HUES64 (cell line): ENCODE measurements at regions not wholly inside any gene's neighbourhood (a gene's known extent, or its start where the extent isn't known, plus 50 kb on each side); places are given as distances from the start of the nearest gene placed in this dataset.
"Not testable (repeated sequence)": the region's sequence is repeated elsewhere in the genome, so short reads cannot be mapped to it uniquely, and the experiment has no call there.

Experiments used
- H3K27ac ChIP-seq: 2 replicates; pipeline ENCODE4 v1.7.0; 2013; ENCODE audit warnings: low read depth, low read length, inconsistent platforms
- H3K27me3 ChIP-seq: 2 replicates; pipeline ENCODE4 v1.6.1; 2013; ENCODE audit warnings: mild to moderate bottlenecking, low read length; ENCODE audit not compliant: insufficient read depth
- H3K36me3 ChIP-seq: 2 replicates; pipeline ENCODE4 v1.6.1; 2013; ENCODE audit warnings: mild to moderate bottlenecking, low read length; ENCODE audit not compliant: insufficient read depth
- H3K4me1 ChIP-seq: 2 replicates; pipeline ENCODE4 v1.6.1; 2013; ENCODE audit warnings: mild to moderate bottlenecking, low read length, moderate library complexity; ENCODE audit not compliant: insufficient read depth
- H3K4me3 ChIP-seq: 2 replicates; pipeline ENCODE4 v1.5.1; 2013; ENCODE audit warnings: mild to moderate bottlenecking, low read length, moderate library complexity
- H3K9ac ChIP-seq: 2 replicates; pipeline ENCODE4 v1.6.1; 2013; ENCODE audit warnings: mild to moderate bottlenecking, low read depth, low read length
- H3K9me3 ChIP-seq: 2 replicates; pipeline ENCODE4 v1.6.1; 2013; ENCODE audit warnings: low read depth, low read length; ENCODE audit not compliant: insufficient read depth
- WGBS: fragments of 150-250, 120-280 bp; methylation state at CpG from one replicate; pipeline ENCODE4 v1.1.7; 2013; ENCODE audit warnings: missing lambda C conversion rate; 5-methylcytosine and 5-hydroxymethylcytosine counted together

GRCh38 chr18:70705831-70706416, 417.1 kb downstream of the SOCS6 start:
- Histone ChIP-seq H3K27me3 (no peaks in the 10 kb centered on the region), H3K4me1 (no peaks in the 10 kb centered on the region), H3K36me3 (no peaks in the 10 kb centered on the region), H3K9ac (no peak overlapping the region), H3K4me3 (no peak overlapping the region), H3K9me3 (peaks cover 87% of the 10 kb centered on the region), H3K27ac (no peak overlapping the region)
- 57% methylated on average over 3 of the region's 3 CpGs for WGBS

- Histone ChIP-seq H3K4me1 (no peaks in the 10 kb centered on the region), H3K27ac (no peak overlapping the region), H3K27me3 (no peaks in the 10 kb centered on the region), H3K36me3 (no peaks in the 10 kb centered on the region), H3K9me3 (peaks cover 91% of the 10 kb centered on the region), H3K9ac (no peak overlapping the region), H3K4me3 (no peak overlapping the region)
Measured at GRCh38 chr18:70700496-70700895, 411.7 kb downstream of the SOCS6 start.

- H3K4me3 ChIP-seq = no peak overlapping the region
- no peaks in the 10 kb centered on the region for H3K27me3 ChIP-seq
- 92% methylated on average over 3 of the region's 3 CpGs for WGBS
- H3K27ac ChIP-seq = no peak overlapping the region
- H3K9ac ChIP-seq = no peak overlapping the region
- peaks cover 85% of the 10 kb centered on the region for H3K9me3 ChIP-seq
- no peaks in the 10 kb centered on the region for H3K36me3 ChIP-seq
- H3K4me1 ChIP-seq = no peaks in the 10 kb centered on the region
Measured at GRCh38 chr18:70698574-70698973, 409.7 kb downstream of the SOCS6 start.

GRCh38 chr18:70693246-70693645, 404.4 kb downstream of the SOCS6 start:
- no peak overlapping the region for H3K27ac ChIP-seq
- WGBS = 71% methylated on average over 6 of the region's 6 CpGs
- H3K4me3 ChIP-seq = no peak overlapping the region

GRCh38 chr18:70689765-70690164, 400.9 kb downstream of the SOCS6 start:
- H3K27me3 ChIP-seq, H3K9ac ChIP-seq, H3K27ac ChIP-seq, H3K36me3 ChIP-seq, H3K4me3 ChIP-seq, H3K4me1 ChIP-seq: not testable (repeated sequence)
- 64% methylated on average over 2 of the region's 5 CpGs for WGBS
- peaks cover 74% of the 10 kb centered on the region for H3K9me3 ChIP-seq

More at GRCh38 chr18:70693246-70693645, 404.4 kb downstream of the SOCS6 start:
- Histone ChIP-seq H3K9me3 (peaks cover 87% of the 10 kb centered on the region), H3K27me3 (no peaks in the 10 kb centered on the region), H3K36me3 (no peaks in the 10 kb centered on the region), H3K9ac (no peak overlapping the region), H3K4me1 (no peaks in the 10 kb centered on the region)

DNA sequence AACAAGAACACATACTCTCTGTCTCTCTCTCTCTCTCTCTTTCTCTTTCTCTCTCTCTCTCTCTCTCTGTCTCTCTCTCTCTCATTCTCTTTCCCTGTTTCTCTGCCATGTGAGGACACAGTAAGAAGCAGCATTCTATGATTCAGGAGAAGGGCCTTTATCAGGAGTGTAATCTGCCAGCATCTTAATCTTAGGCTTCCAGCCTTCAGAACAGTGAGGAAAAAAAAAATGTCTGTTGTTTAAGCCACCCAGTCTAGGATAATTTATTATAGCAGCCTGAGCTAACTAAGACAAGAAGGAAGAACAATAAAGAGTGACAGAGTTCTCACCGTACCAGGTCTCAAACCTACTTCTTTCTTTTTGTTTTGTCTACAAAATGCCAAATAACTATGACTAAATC, 399.4 kb downstream of the SOCS6 start:
- WGBS = no CpG with 5 or more reads among the region's 1 CpG
- Histone ChIP-seq H3K36me3 (no peaks in the 10 kb centered on the region), H3K27ac (no peak overlapping the region), H3K9me3 (peaks cover 79% of the 10 kb centered on the region), H3K27me3 (no peaks in the 10 kb centered on the region), H3K9ac (no peak overlapping the region), H3K4me1 (no peaks in the 10 kb centered on the region), H3K4me3 (no peak overlapping the region)

DNA sequence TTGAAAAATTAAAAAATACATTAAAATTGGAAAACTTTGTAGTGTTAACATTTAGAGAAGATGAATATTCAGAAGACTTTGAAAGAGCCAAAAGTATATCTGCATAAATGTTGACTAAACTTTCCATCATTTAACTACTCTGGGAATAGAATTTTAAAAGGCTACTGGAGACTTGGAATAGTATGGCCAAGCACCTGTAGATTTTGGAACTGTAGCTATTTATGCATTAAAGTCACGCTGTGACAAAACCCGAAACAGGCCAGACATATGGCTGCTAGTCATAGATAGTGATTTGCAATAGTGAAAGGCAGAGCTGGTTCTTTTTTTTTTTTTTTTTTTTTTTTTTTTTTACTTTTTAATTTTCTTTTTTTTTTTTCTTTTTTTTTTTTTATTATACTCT, 396.0 kb downstream of the SOCS6 start:
- no peaks in the 10 kb centered on the region for H3K27me3 ChIP-seq
- no peaks in the 10 kb centered on the region for H3K4me1 ChIP-seq
- 93% methylated on average over 2 of the region's 2 CpGs for whole genome bisulfite sequencing
- H3K36me3 ChIP-seq = no peaks in the 10 kb centered on the region
- H3K4me3 ChIP-seq = no peak overlapping the region
- no peak overlapping the region for H3K9ac ChIP-seq
- no peak overlapping the region for H3K27ac ChIP-seq
- H3K9me3 ChIP-seq = peaks cover 75% of the 10 kb centered on the region

DNA sequence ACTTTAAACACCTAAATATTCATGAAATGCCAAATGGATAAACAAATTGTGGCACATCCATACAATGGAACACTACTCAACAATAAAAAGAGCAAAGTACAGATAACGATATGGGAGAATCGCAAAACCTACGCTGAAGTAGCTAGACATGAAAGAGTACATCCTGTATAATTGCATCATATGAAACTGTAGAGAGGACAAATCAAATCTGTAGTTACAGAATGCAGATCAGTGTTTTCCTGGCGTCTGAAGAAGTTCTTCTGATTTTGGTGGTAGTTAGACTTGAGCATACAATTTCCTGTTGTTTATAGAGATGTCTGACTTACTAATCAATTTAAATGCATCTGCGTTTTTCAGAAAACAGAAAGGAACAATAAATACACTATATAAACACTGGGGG, 394.4 kb downstream of the SOCS6 start:
- WGBS = 85% methylated on average over 4 of the region's 5 CpGs

DNA sequence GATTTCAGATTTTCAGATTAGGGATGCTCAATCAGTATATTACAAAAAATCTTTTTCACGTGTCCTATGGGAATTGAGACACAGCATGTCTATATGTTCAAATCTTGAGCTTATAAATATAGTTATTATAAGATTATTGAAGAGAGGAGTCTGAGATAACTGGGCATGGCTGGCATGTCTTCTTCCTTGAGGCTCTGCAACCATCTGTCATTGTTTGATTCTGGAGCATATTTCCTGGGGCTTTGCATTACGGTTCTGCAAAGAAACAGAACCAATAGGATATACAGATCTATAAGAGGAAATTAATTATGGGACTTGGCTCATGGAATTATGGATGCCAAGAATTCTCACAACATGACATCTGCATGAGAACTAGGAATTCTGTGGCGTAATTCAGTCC, 386.1 kb downstream of the SOCS6 start:
- Histone ChIP-seq H3K36me3 (no peaks in the 10 kb centered on the region), H3K9ac (no peak overlapping the region), H3K9me3 (peaks cover 90% of the 10 kb centered on the region), H3K27me3 (no peaks in the 10 kb centered on the region), H3K4me3 (no peak overlapping the region), H3K27ac (no peak overlapping the region), H3K4me1 (no peaks in the 10 kb centered on the region)
- WGBS = 75% methylated on average over 3 of the region's 3 CpGs

More for the DNA sequence above, 394.4 kb downstream of the SOCS6 start:
- H3K27me3 ChIP-seq = no peaks in the 10 kb centered on the region
- no peaks in the 10 kb centered on the region for H3K4me1 ChIP-seq
- no peaks in the 10 kb centered on the region for H3K36me3 ChIP-seq
- no peak overlapping the region for H3K27ac ChIP-seq
- H3K9me3 ChIP-seq = peaks cover 75% of the 10 kb centered on the region
- H3K4me3 ChIP-seq = no peak overlapping the region
- no peak overlapping the region for H3K9ac ChIP-seq

- Histone ChIP-seq H3K9me3 (peaks cover 91% of the 10 kb centered on the region), H3K27ac (no peak overlapping the region), H3K9ac (no peak overlapping the region), H3K4me1 (no peaks in the 10 kb centered on the region), H3K36me3 (no peaks in the 10 kb centered on the region), H3K4me3 (no peak overlapping the region), H3K27me3 (no peaks in the 10 kb centered on the region)
- 77% methylated on average over 5 of the region's 6 CpGs for WGBS
Measured at GRCh38 chr18:70673831-70674230, 385.0 kb downstream of the SOCS6 start.

GRCh38 chr18:70672581-70672980, 383.7 kb downstream of the SOCS6 start:
- Histone ChIP-seq H3K27ac (no peak overlapping the region), H3K4me3 (no peak overlapping the region), H3K4me1 (no peaks in the 10 kb centered on the region), H3K9me3 (peaks cover 86% of the 10 kb centered on the region), H3K27me3 (no peaks in the 10 kb centered on the region), H3K9ac (no peak overlapping the region), H3K36me3 (no peaks in the 10 kb centered on the region)
- WGBS = 90% methylated on average over 5 of the region's 5 CpGs
